ENCODE measurements at regions not wholly inside any gene's neighbourhood (a gene's known extent, or its start where the extent isn't known, plus 50 kb on each side); places are given as distances from the start of the nearest gene placed in this dataset.

- H3K27ac ChIP-seq (ENCODE audit: low read depth in 2 of 2, low read length in 1 of 2): no peak overlapping the region
- TF ChIP-seq USF1 (IDR thresholded peaks at IDR 0.05; ENCODE audit: borderline replicate concordance, low read depth) (no peak), TAF1 (IDR thresholded peaks at IDR 0.05; ENCODE audit: borderline replicate concordance, low read depth, low read length) (no peak), SMC3 (IDR thresholded peaks at IDR 0.05; ENCODE audit: low read depth, low read length) (no peak), RXRA (IDR thresholded peaks at IDR 0.05; ENCODE audit: borderline replicate concordance, low read depth) (no peak)
- TF ChIP-seq, protein P1, sequence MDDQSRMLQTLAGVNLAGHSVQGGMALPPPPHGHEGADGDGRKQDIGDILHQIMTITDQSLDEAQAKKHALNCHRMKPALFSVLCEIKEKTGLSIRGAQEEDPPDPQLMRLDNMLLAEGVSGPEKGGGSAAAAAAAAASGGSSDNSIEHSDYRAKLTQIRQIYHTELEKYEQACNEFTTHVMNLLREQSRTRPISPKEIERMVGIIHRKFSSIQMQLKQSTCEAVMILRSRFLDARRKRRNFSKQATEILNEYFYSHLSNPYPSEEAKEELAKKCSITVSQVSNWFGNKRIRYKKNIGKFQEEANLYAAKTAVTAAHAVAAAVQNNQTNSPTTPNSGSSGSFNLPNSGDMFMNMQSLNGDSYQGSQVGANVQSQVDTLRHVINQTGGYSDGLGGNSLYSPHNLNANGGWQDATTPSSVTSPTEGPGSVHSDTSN (IDR thresholded peaks at IDR 0.05): no peak
- no peaks in the 10 kb centered on the region for H3F3A ChIP-seq (replicated peaks; ENCODE audit: insufficient read depth)
- no peak overlapping the region for H2AFZ ChIP-seq (ENCODE audit: low read depth)
- ChIA-PET POLR2A (no interaction called here), CTCF (no interaction called here)
- no peaks in the 10 kb centered on the region for H3K9me2 ChIP-seq
- no peaks in the 10 kb centered on the region for H3K9me3 ChIP-seq
- no peaks in the 10 kb centered on the region for H3K4me1 ChIP-seq (ENCODE audit: control insufficient read depth in 1 of 2, insufficient read depth in 2 of 2, low read depth in 1 of 2, low read length in 1 of 2)
- H3K27me3 ChIP-seq (ENCODE audit: insufficient read depth): no peaks in the 10 kb centered on the region
- H3K4me2 ChIP-seq: no peak overlapping the region
- no peak for DNase-seq
- H3K79me2 ChIP-seq (ENCODE audit: insufficient read depth): no peaks in the 10 kb centered on the region
- no peak overlapping the region for H3K4me3 ChIP-seq (ENCODE audit: low read depth in 2 of 2, low read length in 1 of 2)
- 1% methylated on average over 4 of the region's 4 CpGs for WGBS (ENCODE audit: low lambda C conversion rate)
- H3K9ac ChIP-seq: no peak overlapping the region
- no peaks in the 10 kb centered on the region for H4K20me1 ChIP-seq (ENCODE audit: insufficient read depth)
- no peaks in the 10 kb centered on the region for H3K36me3 ChIP-seq (replicated peaks in 1 of 2; ENCODE audit: control insufficient read depth in 1 of 2, insufficient read depth in 2 of 2, low read length in 1 of 2)
Observed at GRCh38 chr14:98290596-98290995, 981.4 kb downstream of the BCL11B start.

GRCh38 chr14:98292191-98292590, 979.8 kb downstream of the BCL11B start:
- Histone ChIP-seq H2AFZ (ENCODE audit: low read depth) (no peak overlapping the region), H3K4me1 (ENCODE audit: control insufficient read depth in 1 of 2, insufficient read depth in 2 of 2, low read depth in 1 of 2, low read length in 1 of 2) (no peaks in the 10 kb centered on the region), H3K27me3 (ENCODE audit: insufficient read depth) (no peaks in the 10 kb centered on the region), H3K4me3 (ENCODE audit: low read depth in 2 of 2, low read length in 1 of 2) (no peak overlapping the region), H3K27ac (ENCODE audit: low read depth in 2 of 2, low read length in 1 of 2) (no peak overlapping the region), H3F3A (replicated peaks; ENCODE audit: insufficient read depth) (no peaks in the 10 kb centered on the region), H3K9ac (no peak overlapping the region), H4K20me1 (ENCODE audit: insufficient read depth) (no peaks in the 10 kb centered on the region), H3K4me2 (no peak overlapping the region), H3K79me2 (ENCODE audit: insufficient read depth) (no peaks in the 10 kb centered on the region), H3K9me3 (no peaks in the 10 kb centered on the region), H3K9me2 (no peaks in the 10 kb centered on the region), H3K36me3 (replicated peaks in 1 of 2; ENCODE audit: control insufficient read depth in 1 of 2, insufficient read depth in 2 of 2, low read length in 1 of 2) (no peaks in the 10 kb centered on the region)
- ChIA-PET CTCF (no interaction called here), POLR2A (no interaction called here)
- DNase-seq: no peak
- TF ChIP-seq FOXM1 (IDR thresholded peaks at IDR 0.05; ENCODE audit: low read depth) (no peak), FOXJ3 (CRISPR knock-in tag; IDR thresholded peaks at IDR 0.05) (no peak), RFX5 (IDR thresholded peaks at IDR 0.05; ENCODE audit: low read length) (no peak), SMC3 (IDR thresholded peaks at IDR 0.05; ENCODE audit: low read depth, low read length) (no peak), USF1 (IDR thresholded peaks at IDR 0.05; ENCODE audit: borderline replicate concordance, low read depth) (no peak), RAD21 (IDR thresholded peaks at IDR 0.05; ENCODE audit: low read length) (no peak), YY1 (IDR thresholded peaks at IDR 0.05; ENCODE audit: low read depth) (no peak), NRF1 (IDR thresholded peaks at IDR 0.05; ENCODE audit: low read depth, low read length) (no peak), POLR2AphosphoS5 (IDR thresholded peaks at IDR 0.05; ENCODE audit: low read depth, low read length) (no peak), JUND (IDR thresholded peaks at IDR 0.05) (no peak), TCF12 (IDR thresholded peaks at IDR 0.05) (no peak), RCOR1 (IDR thresholded peaks at IDR 0.05; ENCODE audit: low read length) (no peak), ELF1 (IDR thresholded peaks at IDR 0.05) (no peak)
- TF ChIP-seq, protein P1 (IDR thresholded peaks at IDR 0.05): no peak
- TF ChIP-seq, protein P2, sequence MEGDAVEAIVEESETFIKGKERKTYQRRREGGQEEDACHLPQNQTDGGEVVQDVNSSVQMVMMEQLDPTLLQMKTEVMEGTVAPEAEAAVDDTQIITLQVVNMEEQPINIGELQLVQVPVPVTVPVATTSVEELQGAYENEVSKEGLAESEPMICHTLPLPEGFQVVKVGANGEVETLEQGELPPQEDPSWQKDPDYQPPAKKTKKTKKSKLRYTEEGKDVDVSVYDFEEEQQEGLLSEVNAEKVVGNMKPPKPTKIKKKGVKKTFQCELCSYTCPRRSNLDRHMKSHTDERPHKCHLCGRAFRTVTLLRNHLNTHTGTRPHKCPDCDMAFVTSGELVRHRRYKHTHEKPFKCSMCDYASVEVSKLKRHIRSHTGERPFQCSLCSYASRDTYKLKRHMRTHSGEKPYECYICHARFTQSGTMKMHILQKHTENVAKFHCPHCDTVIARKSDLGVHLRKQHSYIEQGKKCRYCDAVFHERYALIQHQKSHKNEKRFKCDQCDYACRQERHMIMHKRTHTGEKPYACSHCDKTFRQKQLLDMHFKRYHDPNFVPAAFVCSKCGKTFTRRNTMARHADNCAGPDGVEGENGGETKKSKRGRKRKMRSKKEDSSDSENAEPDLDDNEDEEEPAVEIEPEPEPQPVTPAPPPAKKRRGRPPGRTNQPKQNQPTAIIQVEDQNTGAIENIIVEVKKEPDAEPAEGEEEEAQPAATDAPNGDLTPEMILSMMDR (IDR thresholded peaks at IDR 0.05): no peak
- TF ChIP-seq, protein P3, sequence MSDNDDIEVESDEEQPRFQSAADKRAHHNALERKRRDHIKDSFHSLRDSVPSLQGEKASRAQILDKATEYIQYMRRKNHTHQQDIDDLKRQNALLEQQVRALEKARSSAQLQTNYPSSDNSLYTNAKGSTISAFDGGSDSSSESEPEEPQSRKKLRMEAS (IDR thresholded peaks at IDR 0.05; ENCODE audit: low read depth): no peak
- WGBS (ENCODE audit: low lambda C conversion rate): 7% methylated on average over 2 of the region's 2 CpGs

All from SK-N-SH (cell line).